ENCODE measurements at regions not wholly inside any gene's neighbourhood (a gene's known extent, or its start where the extent isn't known, plus 50 kb on each side); places are given as distances from the start of the nearest gene placed in this dataset.

DNA sequence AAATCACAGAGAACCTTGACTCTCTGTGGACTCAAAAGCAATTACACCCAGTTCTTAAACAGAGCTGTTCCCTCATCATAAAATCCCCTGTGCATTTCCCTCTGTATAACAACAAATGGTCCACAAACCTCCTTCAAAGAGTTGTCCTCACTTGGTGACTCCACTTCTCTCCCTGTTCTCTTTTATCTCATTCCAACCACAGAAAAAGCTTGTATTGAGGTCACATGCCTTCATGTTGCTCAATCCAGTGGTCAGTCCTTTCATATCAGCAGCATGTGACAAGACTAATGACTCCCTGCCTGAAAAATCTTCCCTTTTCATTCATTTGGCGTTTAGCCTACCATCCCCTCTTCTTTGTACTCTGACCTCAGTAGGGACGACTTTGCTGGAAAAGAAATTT is 158.0 kb downstream of the DEPDC1B start:
- no peak for ATAC-seq
- no TSS peak for BruUV-seq (replicated peaks)
- H3K79me2 ChIP-seq (ENCODE audit: low read length) = no peaks in the 10 kb centered on the region

DNA sequence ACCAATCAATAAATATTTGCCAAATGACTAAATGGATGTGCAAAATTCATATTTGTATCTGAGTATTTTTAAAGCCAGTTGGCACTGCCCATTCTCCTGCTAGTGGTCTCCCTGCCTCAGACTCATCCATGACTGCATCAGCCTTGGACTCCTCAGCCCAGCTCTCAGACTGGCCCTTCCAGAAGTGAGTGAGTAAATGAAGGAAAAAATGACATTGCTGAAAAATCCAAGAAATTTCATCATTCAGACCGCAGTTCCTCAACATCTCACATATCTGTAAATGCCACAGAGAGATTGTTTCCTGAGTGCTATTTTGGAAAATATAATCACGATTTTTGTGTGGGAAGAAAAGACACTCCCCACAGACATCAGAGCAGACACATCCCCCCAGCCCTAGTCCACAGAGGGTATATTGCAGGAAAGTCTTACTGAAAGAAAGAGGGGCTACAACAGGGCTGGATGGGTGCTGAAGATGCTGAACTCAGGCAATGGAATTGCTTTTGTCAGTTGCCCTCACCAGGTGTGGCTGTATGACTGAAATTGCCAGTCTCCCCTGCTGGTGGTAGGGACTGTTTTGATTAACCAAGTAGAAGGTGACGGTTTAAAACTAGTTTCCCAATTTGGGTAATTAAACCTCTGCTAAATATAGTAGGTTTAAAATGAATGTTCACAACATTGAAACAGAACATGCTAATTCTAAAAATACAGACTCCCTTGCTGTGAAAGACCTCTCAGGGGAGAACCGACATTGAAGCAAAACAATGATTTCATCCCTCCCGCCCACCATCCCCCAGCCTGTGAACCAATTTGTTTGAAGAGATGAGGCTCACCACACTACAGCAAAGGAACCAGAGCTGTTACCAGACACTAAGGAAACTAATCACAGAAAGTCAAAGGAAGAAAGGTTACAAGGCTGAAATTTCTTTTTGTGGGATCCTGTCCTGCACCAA is 158.8 kb downstream of the DEPDC1B start:
- POLR2A ChIA-PET (ENCODE audit: unreplicated experiment) = no interaction called here

More for the DNA sequence above, 158.0 kb downstream of the DEPDC1B start:
- no peaks in the 10 kb centered on the region for H3F3A ChIP-seq (ENCODE audit: low read length, unreplicated experiment)
- H3K4me2 ChIP-seq (ENCODE audit: low read length) = no peak overlapping the region
- H2AFZ ChIP-seq (ENCODE audit: low read length) = no peak overlapping the region
- no peak for DNase-seq
- H3K9me3 ChIP-seq (ENCODE audit: low read length) = no peaks in the 10 kb centered on the region
- H4K20me1 ChIP-seq (ENCODE audit: low read length) = no peaks in the 10 kb centered on the region
- no peaks in the 10 kb centered on the region for H3K9me2 ChIP-seq (replicated peaks; ENCODE audit: low read length)
- H3K9ac ChIP-seq (ENCODE audit: low read length) = no peak overlapping the region
- TF ChIP-seq EZH2phosphoT487 (IDR thresholded peaks at IDR 0.05; ENCODE audit: borderline replicate concordance, low read length) = no peak
- TF ChIP-seq, protein P1, sequence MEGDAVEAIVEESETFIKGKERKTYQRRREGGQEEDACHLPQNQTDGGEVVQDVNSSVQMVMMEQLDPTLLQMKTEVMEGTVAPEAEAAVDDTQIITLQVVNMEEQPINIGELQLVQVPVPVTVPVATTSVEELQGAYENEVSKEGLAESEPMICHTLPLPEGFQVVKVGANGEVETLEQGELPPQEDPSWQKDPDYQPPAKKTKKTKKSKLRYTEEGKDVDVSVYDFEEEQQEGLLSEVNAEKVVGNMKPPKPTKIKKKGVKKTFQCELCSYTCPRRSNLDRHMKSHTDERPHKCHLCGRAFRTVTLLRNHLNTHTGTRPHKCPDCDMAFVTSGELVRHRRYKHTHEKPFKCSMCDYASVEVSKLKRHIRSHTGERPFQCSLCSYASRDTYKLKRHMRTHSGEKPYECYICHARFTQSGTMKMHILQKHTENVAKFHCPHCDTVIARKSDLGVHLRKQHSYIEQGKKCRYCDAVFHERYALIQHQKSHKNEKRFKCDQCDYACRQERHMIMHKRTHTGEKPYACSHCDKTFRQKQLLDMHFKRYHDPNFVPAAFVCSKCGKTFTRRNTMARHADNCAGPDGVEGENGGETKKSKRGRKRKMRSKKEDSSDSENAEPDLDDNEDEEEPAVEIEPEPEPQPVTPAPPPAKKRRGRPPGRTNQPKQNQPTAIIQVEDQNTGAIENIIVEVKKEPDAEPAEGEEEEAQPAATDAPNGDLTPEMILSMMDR (conservative IDR thresholded peaks at IDR 0.05; ENCODE audit: low read depth, low read length) = no peak
- intact Hi-C loops (cut with micrococcal nuclease) = no loop called here
- peaks cover 8% of the 10 kb centered on the region for H3K27me3 ChIP-seq (ENCODE audit: low read length)
- POLR2A ChIA-PET (ENCODE audit: unreplicated experiment) = no interaction called here
- no peak overlapping the region for H3K27ac ChIP-seq (ENCODE audit: low read length)
- no peaks in the 10 kb centered on the region for H3K36me3 ChIP-seq (ENCODE audit: low read depth, low read length)
- CTCF ChIA-PET = no interaction called here
- H3K4me3 ChIP-seq (ENCODE audit: low read length) = no peak overlapping the region
- H3K4me1 ChIP-seq (ENCODE audit: insufficient read depth, low read length) = no peaks in the 10 kb centered on the region

More for the DNA sequence above, 158.8 kb downstream of the DEPDC1B start:
- TF ChIP-seq, protein P1 (conservative IDR thresholded peaks at IDR 0.05; ENCODE audit: low read depth, low read length) = no peak
- TF ChIP-seq EZH2 (IDR thresholded peaks at IDR 0.05; ENCODE audit: low read length, unreplicated experiment) (no peak), EZH2phosphoT487 (IDR thresholded peaks at IDR 0.05; ENCODE audit: borderline replicate concordance, low read length) (no peak)
- intact Hi-C loops (cut with micrococcal nuclease) = no loop called here
- Histone ChIP-seq H3K36me3 (ENCODE audit: low read depth, low read length) (no peaks in the 10 kb centered on the region), H3K79me2 (ENCODE audit: low read length) (no peaks in the 10 kb centered on the region), H3K4me3 (ENCODE audit: low read length) (no peak overlapping the region), H2AFZ (ENCODE audit: low read length) (no peak overlapping the region), H3K9me2 (replicated peaks; ENCODE audit: low read length) (no peaks in the 10 kb centered on the region), H3K9ac (ENCODE audit: low read length) (no peak overlapping the region), H3K27ac (ENCODE audit: low read length) (no peak overlapping the region), H3K27me3 (ENCODE audit: low read length) (peaks cover 13% of the 10 kb centered on the region), H3F3A (ENCODE audit: low read length, unreplicated experiment) (no peaks in the 10 kb centered on the region), H3K4me2 (ENCODE audit: low read length) (no peak overlapping the region), H4K20me1 (ENCODE audit: low read length) (no peaks in the 10 kb centered on the region), H3K9me3 (ENCODE audit: low read length) (no peaks in the 10 kb centered on the region), H3K4me1 (ENCODE audit: insufficient read depth, low read length) (no peaks in the 10 kb centered on the region)
- DNase-seq (no peak), ATAC-seq (no peak)
- BruUV-seq (replicated peaks) = no TSS peak
- CTCF ChIA-PET = no interaction called here
